ENCODE measurements at regions not wholly inside any gene's neighbourhood (a gene's known extent, or its start where the extent isn't known, plus 50 kb on each side); places are given as distances from the start of the nearest gene placed in this dataset.

DNA sequence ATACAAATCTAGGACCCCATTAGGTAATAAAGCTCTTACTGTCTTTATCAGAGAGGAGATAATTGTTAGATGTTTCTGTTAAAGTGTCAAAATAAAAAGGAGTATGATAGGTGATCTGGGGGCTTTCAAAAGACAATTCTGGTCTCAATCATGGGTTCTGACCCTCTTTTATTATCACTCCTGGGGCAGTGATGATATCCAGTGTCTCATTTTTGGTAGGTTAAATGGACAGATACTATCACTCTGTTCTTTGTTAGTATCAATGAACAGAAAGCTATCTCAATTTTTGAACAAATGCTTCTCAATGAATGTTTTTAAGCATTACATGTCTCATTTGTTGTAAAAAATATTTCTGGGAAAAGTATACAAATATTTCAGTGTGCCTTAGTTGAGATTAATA lies 405.9 kb downstream of the MLLT3 start:
- Histone ChIP-seq H3K27ac (ENCODE audit: low read length in 2 of 2) (no peak overlapping the region), H3K36me3 (replicated peaks in 1 of 2; ENCODE audit: control extremely low read depth in 1 of 2, control insufficient read depth in 1 of 2, extremely low read depth in 1 of 2, insufficient read depth in 2 of 2, low read length in 1 of 2) (no peaks in the 10 kb centered on the region), H3K4me2 (replicated peaks; ENCODE audit: low read depth, low read length, poor library complexity, severe bottlenecking) (no peak overlapping the region), H3K79me2 (ENCODE audit: control insufficient read depth, insufficient read depth, low read length) (no peaks in the 10 kb centered on the region), H3K4me3 (ENCODE audit: control extremely low read depth in 1 of 5, extremely low read depth in 1 of 5, insufficient read depth in 1 of 5, low read depth in 2 of 5, low read length in 4 of 5) (no peak overlapping the region), H4K20me1 (ENCODE audit: control insufficient read depth, insufficient read depth, low read length, poor library complexity, severe bottlenecking) (no peaks in the 10 kb centered on the region), H3K9me3 (ENCODE audit: control extremely low read depth in 1 of 3, control insufficient read depth in 2 of 3, insufficient read depth in 1 of 3, low read length in 2 of 3) (no peaks in the 10 kb centered on the region), H2AFZ (ENCODE audit: insufficient read depth, low read depth, low read length, poor library complexity, severe bottlenecking) (no peak overlapping the region), H3K27me3 (replicated peaks in 1 of 4; ENCODE audit: control extremely low read depth in 1 of 4, control insufficient read depth in 3 of 4, insufficient read depth in 4 of 4, low read length in 3 of 4) (no peaks in the 10 kb centered on the region), H3K4me1 (ENCODE audit: control insufficient read depth in 2 of 2, insufficient read depth in 2 of 2, low read length in 2 of 2) (no peaks in the 10 kb centered on the region), H3K9ac (ENCODE audit: low read length) (no peak overlapping the region)
- DNase-seq (no peak), ATAC-seq (ENCODE audit: low read depth) (no peak)
- ChIA-PET POLR2A (no interaction called here), CTCF (no interaction called here)
- no peaks in the 10 kb centered on the region for H3K9me3 Mint-ChIP-seq (ENCODE audit: insufficient read depth)
- H3K27ac Mint-ChIP-seq = no peak overlapping the region
- H3K4me3 Mint-ChIP-seq = no peak overlapping the region
- TF ChIP-seq, protein P1, sequence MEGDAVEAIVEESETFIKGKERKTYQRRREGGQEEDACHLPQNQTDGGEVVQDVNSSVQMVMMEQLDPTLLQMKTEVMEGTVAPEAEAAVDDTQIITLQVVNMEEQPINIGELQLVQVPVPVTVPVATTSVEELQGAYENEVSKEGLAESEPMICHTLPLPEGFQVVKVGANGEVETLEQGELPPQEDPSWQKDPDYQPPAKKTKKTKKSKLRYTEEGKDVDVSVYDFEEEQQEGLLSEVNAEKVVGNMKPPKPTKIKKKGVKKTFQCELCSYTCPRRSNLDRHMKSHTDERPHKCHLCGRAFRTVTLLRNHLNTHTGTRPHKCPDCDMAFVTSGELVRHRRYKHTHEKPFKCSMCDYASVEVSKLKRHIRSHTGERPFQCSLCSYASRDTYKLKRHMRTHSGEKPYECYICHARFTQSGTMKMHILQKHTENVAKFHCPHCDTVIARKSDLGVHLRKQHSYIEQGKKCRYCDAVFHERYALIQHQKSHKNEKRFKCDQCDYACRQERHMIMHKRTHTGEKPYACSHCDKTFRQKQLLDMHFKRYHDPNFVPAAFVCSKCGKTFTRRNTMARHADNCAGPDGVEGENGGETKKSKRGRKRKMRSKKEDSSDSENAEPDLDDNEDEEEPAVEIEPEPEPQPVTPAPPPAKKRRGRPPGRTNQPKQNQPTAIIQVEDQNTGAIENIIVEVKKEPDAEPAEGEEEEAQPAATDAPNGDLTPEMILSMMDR (IDR thresholded peaks at IDR 0.05) = no peak
- TF ChIP-seq EZH2 (IDR thresholded peaks at IDR 0.05; ENCODE audit: borderline replicate concordance, insufficient read depth, low read depth, low read length, poor library complexity, severe bottlenecking) = no peak
- H3K4me1 Mint-ChIP-seq = no peaks in the 10 kb centered on the region
- H3K27me3 Mint-ChIP-seq = peaks cover 10% of the 10 kb centered on the region
- intact Hi-C loops (cut with micrococcal nuclease) = no loop called here

- Histone ChIP-seq H3K4me2 (replicated peaks; ENCODE audit: low read depth, low read length, poor library complexity, severe bottlenecking) (no peak overlapping the region), H3K4me1 (ENCODE audit: control insufficient read depth in 2 of 2, insufficient read depth in 2 of 2, low read length in 2 of 2) (no peaks in the 10 kb centered on the region), H3K79me2 (ENCODE audit: control insufficient read depth, insufficient read depth, low read length) (no peaks in the 10 kb centered on the region), H3K27me3 (replicated peaks in 1 of 4; ENCODE audit: control extremely low read depth in 1 of 4, control insufficient read depth in 3 of 4, insufficient read depth in 4 of 4, low read length in 3 of 4) (no peaks in the 10 kb centered on the region), H2AFZ (ENCODE audit: insufficient read depth, low read depth, low read length, poor library complexity, severe bottlenecking) (no peak overlapping the region), H3K4me3 (ENCODE audit: control extremely low read depth in 1 of 5, extremely low read depth in 1 of 5, insufficient read depth in 1 of 5, low read depth in 2 of 5, low read length in 4 of 5) (no peak overlapping the region), H3K9ac (ENCODE audit: low read length) (no peak overlapping the region), H3K36me3 (replicated peaks in 1 of 2; ENCODE audit: control extremely low read depth in 1 of 2, control insufficient read depth in 1 of 2, extremely low read depth in 1 of 2, insufficient read depth in 2 of 2, low read length in 1 of 2) (no peaks in the 10 kb centered on the region), H4K20me1 (ENCODE audit: control insufficient read depth, insufficient read depth, low read length, poor library complexity, severe bottlenecking) (no peaks in the 10 kb centered on the region), H3K27ac (ENCODE audit: low read length in 2 of 2) (no peak overlapping the region), H3K9me3 (ENCODE audit: control extremely low read depth in 1 of 3, control insufficient read depth in 2 of 3, insufficient read depth in 1 of 3, low read length in 2 of 3) (no peaks in the 10 kb centered on the region)
- no peaks in the 10 kb centered on the region for H3K9me3 Mint-ChIP-seq (ENCODE audit: insufficient read depth)
- ATAC-seq (ENCODE audit: low read depth) (no peak), DNase-seq (no peak)
- WGBS (ENCODE audit: insufficient coverage) = 94% methylated on average over 2 of the region's 2 CpGs
- POLR2A ChIA-PET = no interaction called here
- no peak overlapping the region for H3K4me3 Mint-ChIP-seq
- no peaks in the 10 kb centered on the region for H3K4me1 Mint-ChIP-seq
- no peak overlapping the region for H3K27ac Mint-ChIP-seq
- peaks cover 6% of the 10 kb centered on the region for H3K27me3 Mint-ChIP-seq
- CTCF ChIA-PET = no interaction called here
- TF ChIP-seq EZH2 (IDR thresholded peaks at IDR 0.05; ENCODE audit: borderline replicate concordance, insufficient read depth, low read depth, low read length, poor library complexity, severe bottlenecking) = no peak
- TF ChIP-seq, protein P1 (IDR thresholded peaks at IDR 0.05) = no peak
- intact Hi-C loops (cut with micrococcal nuclease) = no loop called here
Measured at GRCh38 chr9:20215552-20215951, 406.7 kb downstream of the MLLT3 start.

All from B cell (primary cell).